ENCODE measurements at regions not wholly inside any gene's neighbourhood (a gene's known extent, or its start where the extent isn't known, plus 50 kb on each side); places are given as distances from the start of the nearest gene placed in this dataset.

DNA sequence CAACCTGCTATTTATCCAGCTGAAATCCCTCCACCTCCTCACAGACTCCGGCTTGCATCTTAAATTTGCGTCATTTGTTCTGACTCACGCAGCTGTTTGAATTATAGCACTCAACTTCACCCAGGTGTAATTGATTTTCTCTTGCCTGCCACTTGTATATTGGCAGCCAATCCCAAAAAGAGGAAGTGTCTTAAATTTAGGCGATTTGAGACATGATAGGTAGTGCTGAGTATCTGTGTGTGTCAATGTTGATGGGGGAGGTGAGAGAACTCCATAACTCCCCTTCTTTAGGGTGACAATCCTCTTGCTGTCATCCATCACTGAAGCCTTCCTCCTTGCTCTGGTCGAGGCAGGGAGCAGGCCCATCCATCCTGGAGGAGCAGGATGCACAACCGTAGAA, 77.2 kb upstream of the TPRG1 start:
- H3K4me1 ChIP-seq (ENCODE audit: control insufficient read depth, insufficient read depth, low read length): no peaks in the 10 kb centered on the region
- H3K27ac ChIP-seq (ENCODE audit: low read length): no peak overlapping the region
- WGBS (ENCODE audit: insufficient coverage, low lambda C conversion rate): 92% methylated on average over 2 of the region's 6 CpGs
- H3K4me3 ChIP-seq (ENCODE audit: low read length): no peak overlapping the region
- no peak for DNase-seq
- no peaks in the 10 kb centered on the region for H3K27me3 ChIP-seq (ENCODE audit: control insufficient read depth, insufficient read depth, low read length)
- no peaks in the 10 kb centered on the region for H3K9me3 ChIP-seq (ENCODE audit: control insufficient read depth, low read depth, low read length)
- H3K36me3 ChIP-seq (ENCODE audit: control insufficient read depth, insufficient read depth, low read length): no peaks in the 10 kb centered on the region

DNA sequence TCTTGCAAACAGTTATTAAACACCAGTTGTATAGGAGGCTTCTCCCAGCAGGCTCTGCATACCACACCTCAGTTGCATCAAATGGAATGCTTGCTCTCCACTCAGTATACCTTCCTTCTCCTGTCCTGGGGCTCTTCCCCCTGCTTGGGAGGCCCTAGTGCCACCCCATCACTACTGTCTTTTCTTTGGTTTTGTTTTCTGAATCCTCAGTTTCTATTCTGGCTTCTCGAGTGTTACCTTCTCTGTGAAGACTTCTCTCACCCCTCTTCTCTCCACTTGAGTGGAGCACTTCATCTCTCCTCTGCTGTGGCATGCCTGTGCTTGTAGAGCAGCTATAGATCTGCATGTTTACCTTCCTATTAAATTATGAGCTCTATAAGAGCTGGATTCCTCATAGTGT, 75.7 kb upstream of the TPRG1 start:
- Histone ChIP-seq H3K9me3 (ENCODE audit: control insufficient read depth, low read depth, low read length) (no peaks in the 10 kb centered on the region), H3K36me3 (ENCODE audit: control insufficient read depth, insufficient read depth, low read length) (no peaks in the 10 kb centered on the region), H3K27ac (ENCODE audit: low read length) (no peak overlapping the region), H3K4me1 (ENCODE audit: control insufficient read depth, insufficient read depth, low read length) (no peaks in the 10 kb centered on the region), H3K4me3 (ENCODE audit: low read length) (no peak overlapping the region), H3K27me3 (ENCODE audit: control insufficient read depth, insufficient read depth, low read length) (no peaks in the 10 kb centered on the region)
- no peak for DNase-seq
- whole genome bisulfite sequencing (ENCODE audit: insufficient coverage, low lambda C conversion rate): no CpG with 5 or more reads among the region's 1 CpG

DNA sequence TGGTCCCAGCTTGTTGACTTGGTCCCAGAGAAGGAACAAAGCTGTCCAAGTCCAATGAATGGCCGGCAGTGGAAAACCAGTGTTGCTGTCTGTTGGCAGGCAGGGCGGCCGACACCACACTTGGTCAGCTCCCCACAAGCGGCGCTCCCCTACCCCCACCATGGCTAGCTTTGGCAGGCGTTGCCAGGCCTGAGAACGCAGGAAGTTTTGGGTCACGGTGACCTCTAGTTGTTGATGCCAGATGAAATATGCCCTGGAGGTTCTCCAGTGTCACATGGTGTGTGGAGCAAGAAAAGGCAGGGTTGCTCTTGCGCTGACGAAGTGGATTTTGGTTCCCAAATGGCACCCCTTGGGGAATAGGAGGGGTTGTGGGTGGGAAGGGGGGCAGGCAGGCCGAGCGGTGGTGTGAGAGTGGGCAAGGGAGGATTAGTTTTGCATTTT, 72.7 kb upstream of the TPRG1 start:
- Histone ChIP-seq H3K4me1 (ENCODE audit: control insufficient read depth, insufficient read depth, low read length) (no peaks in the 10 kb centered on the region), H3K9me3 (ENCODE audit: control insufficient read depth, low read depth, low read length) (no peaks in the 10 kb centered on the region), H3K27ac (ENCODE audit: low read length) (no peak overlapping the region), H3K36me3 (ENCODE audit: control insufficient read depth, insufficient read depth, low read length) (no peaks in the 10 kb centered on the region), H3K4me3 (ENCODE audit: low read length) (no peak overlapping the region), H3K27me3 (ENCODE audit: control insufficient read depth, insufficient read depth, low read length) (no peaks in the 10 kb centered on the region)
- no CpG with 5 or more reads among the region's 12 CpGs for WGBS (ENCODE audit: insufficient coverage, low lambda C conversion rate)
- no peak for DNase-seq

GRCh38 chr3:189099505-189100290, 72.1 kb upstream of the TPRG1 start:
- Histone ChIP-seq H3K27ac (ENCODE audit: low read length) (no peak overlapping the region), H3K4me1 (ENCODE audit: control insufficient read depth, insufficient read depth, low read length) (no peaks in the 10 kb centered on the region), H3K36me3 (ENCODE audit: control insufficient read depth, insufficient read depth, low read length) (no peaks in the 10 kb centered on the region), H3K27me3 (ENCODE audit: control insufficient read depth, insufficient read depth, low read length) (no peaks in the 10 kb centered on the region), H3K9me3 (ENCODE audit: control insufficient read depth, low read depth, low read length) (no peaks in the 10 kb centered on the region), H3K4me3 (ENCODE audit: low read length) (no peak overlapping the region)
- WGBS (ENCODE audit: insufficient coverage, low lambda C conversion rate): 100% methylated on average over 1 of the region's 12 CpGs
- DNase-seq: no peak

DNA sequence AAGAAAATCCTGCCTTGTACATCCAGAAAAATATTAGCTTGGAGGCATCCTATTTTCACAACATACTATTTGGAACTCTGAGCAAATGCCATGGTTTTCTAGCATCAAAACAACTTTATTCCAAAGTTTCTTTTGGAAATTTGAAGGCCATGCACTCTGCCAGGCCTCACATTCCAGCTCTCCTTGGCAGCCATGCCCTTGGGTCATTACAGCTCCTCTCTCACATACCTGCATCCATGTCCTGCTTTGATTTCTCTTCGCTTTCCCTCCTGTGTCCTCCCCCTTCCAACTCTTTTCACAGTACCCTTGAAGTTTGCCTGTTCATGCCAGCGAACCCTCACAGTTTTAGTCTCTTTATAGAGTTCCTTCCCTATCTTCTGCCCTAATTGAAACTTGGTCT, 70.9 kb upstream of the TPRG1 start:
- H3K27me3 ChIP-seq (ENCODE audit: control insufficient read depth, insufficient read depth, low read length): no peaks in the 10 kb centered on the region
- H3K4me1 ChIP-seq (ENCODE audit: control insufficient read depth, insufficient read depth, low read length): no peaks in the 10 kb centered on the region
- H3K36me3 ChIP-seq (ENCODE audit: control insufficient read depth, insufficient read depth, low read length): no peaks in the 10 kb centered on the region
- DNase-seq: no peak
- no peak overlapping the region for H3K4me3 ChIP-seq (ENCODE audit: low read length)
- no peak overlapping the region for H3K27ac ChIP-seq (ENCODE audit: low read length)
- no peaks in the 10 kb centered on the region for H3K9me3 ChIP-seq (ENCODE audit: control insufficient read depth, low read depth, low read length)
- whole genome bisulfite sequencing (ENCODE audit: insufficient coverage, low lambda C conversion rate): 100% methylated on average over 1 of the region's 2 CpGs

DNA sequence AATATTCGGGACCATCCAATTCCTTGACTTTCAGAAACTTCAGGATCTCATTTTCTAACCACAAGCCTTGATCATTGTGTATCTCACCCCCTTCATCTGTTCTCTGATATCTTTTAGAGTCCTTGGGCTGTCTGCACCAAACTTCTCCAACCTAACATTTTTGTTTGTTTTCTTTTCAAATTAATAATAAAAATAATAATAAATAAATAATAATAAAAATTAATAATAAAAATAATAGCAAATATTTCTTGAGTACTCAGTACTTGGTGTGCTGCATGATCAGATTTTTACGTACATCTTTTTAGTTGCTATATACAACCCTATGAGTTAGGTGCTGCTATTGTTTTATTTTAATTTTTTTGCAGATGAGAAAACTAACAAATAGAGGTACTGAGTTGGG, 70.2 kb upstream of the TPRG1 start:
- DNase-seq: no peak
- no peaks in the 10 kb centered on the region for H3K9me3 ChIP-seq (ENCODE audit: control insufficient read depth, low read depth, low read length)
- 87% methylated on average over 2 of the region's 2 CpGs for WGBS (ENCODE audit: insufficient coverage, low lambda C conversion rate)

DNA sequence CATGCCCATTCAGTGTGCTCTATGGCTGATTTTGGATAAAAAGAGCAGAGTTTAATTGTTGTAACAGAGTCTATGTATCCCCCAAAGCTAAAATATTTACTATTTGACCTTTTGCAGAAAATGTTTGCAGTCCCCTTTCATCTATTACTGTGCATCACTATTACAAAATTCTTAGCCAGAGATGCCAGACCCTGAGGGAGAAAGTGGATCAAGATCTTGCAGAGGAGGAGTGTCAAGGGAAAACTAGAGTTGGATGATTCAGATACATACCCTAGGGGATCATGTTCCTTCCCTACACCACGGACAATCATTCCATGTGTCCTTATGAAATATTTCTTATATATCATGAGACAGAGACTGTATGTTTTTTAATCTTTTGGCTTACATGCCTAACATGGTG, 68.6 kb upstream of the TPRG1 start:
- WGBS (ENCODE audit: insufficient coverage, low lambda C conversion rate): 80% methylated on average over 1 of the region's 1 CpG
- H3K27ac ChIP-seq (ENCODE audit: low read length): no peak overlapping the region
- H3K4me1 ChIP-seq (ENCODE audit: control insufficient read depth, insufficient read depth, low read length): no peaks in the 10 kb centered on the region
- no peak overlapping the region for H3K4me3 ChIP-seq (ENCODE audit: low read length)
- no peaks in the 10 kb centered on the region for H3K36me3 ChIP-seq (ENCODE audit: control insufficient read depth, insufficient read depth, low read length)
- no peak for DNase-seq
- H3K9me3 ChIP-seq (ENCODE audit: control insufficient read depth, low read depth, low read length): no peaks in the 10 kb centered on the region
- no peaks in the 10 kb centered on the region for H3K27me3 ChIP-seq (ENCODE audit: control insufficient read depth, insufficient read depth, low read length)

More for the DNA sequence above, 70.2 kb upstream of the TPRG1 start:
- Histone ChIP-seq H3K4me1 (ENCODE audit: control insufficient read depth, insufficient read depth, low read length) (no peaks in the 10 kb centered on the region), H3K4me3 (ENCODE audit: low read length) (no peak overlapping the region), H3K36me3 (ENCODE audit: control insufficient read depth, insufficient read depth, low read length) (no peaks in the 10 kb centered on the region), H3K27ac (ENCODE audit: low read length) (no peak overlapping the region), H3K27me3 (ENCODE audit: control insufficient read depth, insufficient read depth, low read length) (no peaks in the 10 kb centered on the region)

- H3K27ac ChIP-seq (ENCODE audit: low read length): no peak overlapping the region
- H3K4me1 ChIP-seq (ENCODE audit: control insufficient read depth, insufficient read depth, low read length): no peaks in the 10 kb centered on the region
- no peaks in the 10 kb centered on the region for H3K9me3 ChIP-seq (ENCODE audit: control insufficient read depth, low read depth, low read length)
- H3K27me3 ChIP-seq (ENCODE audit: control insufficient read depth, insufficient read depth, low read length): peaks cover 2% of the 10 kb centered on the region
- H3K36me3 ChIP-seq (ENCODE audit: control insufficient read depth, insufficient read depth, low read length): no peaks in the 10 kb centered on the region
- DNase-seq: peak in 1 of 2 donors; percentile 14
- 71% methylated on average over 1 of the region's 1 CpG for WGBS (ENCODE audit: insufficient coverage, low lambda C conversion rate)
- no peak overlapping the region for H3K4me3 ChIP-seq (ENCODE audit: low read length)
Observed at GRCh38 chr3:189108067-189108466, 63.7 kb upstream of the TPRG1 start.

- no peak overlapping the region for H3K27ac ChIP-seq (ENCODE audit: low read length)
- 83% methylated on average over 1 of the region's 3 CpGs for WGBS (ENCODE audit: insufficient coverage, low lambda C conversion rate)
- H3K36me3 ChIP-seq (ENCODE audit: control insufficient read depth, insufficient read depth, low read length): no peaks in the 10 kb centered on the region
- H3K4me1 ChIP-seq (ENCODE audit: control insufficient read depth, insufficient read depth, low read length): no peaks in the 10 kb centered on the region
- peaks cover 2% of the 10 kb centered on the region for H3K27me3 ChIP-seq (ENCODE audit: control insufficient read depth, insufficient read depth, low read length)
- no peak overlapping the region for H3K4me3 ChIP-seq (ENCODE audit: low read length)
- H3K9me3 ChIP-seq (ENCODE audit: control insufficient read depth, low read depth, low read length): no peaks in the 10 kb centered on the region
- DNase-seq: no peak
Observed at GRCh38 chr3:189108735-189109134, 63.0 kb upstream of the TPRG1 start.

DNA sequence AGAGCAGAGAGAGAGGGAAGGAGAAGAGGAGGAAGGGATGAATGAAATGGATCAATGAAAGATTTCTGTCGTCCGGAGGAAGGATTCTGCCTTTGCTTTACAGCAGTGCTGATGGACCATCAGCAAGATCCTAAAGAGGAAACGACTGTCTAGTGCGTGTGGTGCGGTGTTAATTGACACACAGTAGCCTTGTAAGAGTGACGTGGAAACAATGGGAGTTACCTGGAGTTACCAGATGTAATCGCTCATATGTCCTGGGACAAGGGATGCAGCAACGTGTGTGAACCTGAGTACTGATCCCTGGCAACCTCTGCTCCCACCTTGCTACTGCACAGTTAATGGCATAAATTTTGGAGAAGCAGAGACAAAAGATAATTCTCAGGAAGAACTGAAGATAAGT, 62.6 kb upstream of the TPRG1 start:
- DNase-seq: no peak
- Histone ChIP-seq H3K4me3 (ENCODE audit: low read length) (no peak overlapping the region), H3K4me1 (ENCODE audit: control insufficient read depth, insufficient read depth, low read length) (no peaks in the 10 kb centered on the region), H3K36me3 (ENCODE audit: control insufficient read depth, insufficient read depth, low read length) (no peaks in the 10 kb centered on the region), H3K27me3 (ENCODE audit: control insufficient read depth, insufficient read depth, low read length) (peaks cover 2% of the 10 kb centered on the region), H3K27ac (ENCODE audit: low read length) (no peak overlapping the region), H3K9me3 (ENCODE audit: control insufficient read depth, low read depth, low read length) (no peaks in the 10 kb centered on the region)
- WGBS (ENCODE audit: insufficient coverage, low lambda C conversion rate): 40% methylated on average over 1 of the region's 8 CpGs

GRCh38 chr3:189117087-189117486, 54.7 kb upstream of the TPRG1 start:
- H3K9me3 ChIP-seq (ENCODE audit: control insufficient read depth, low read depth, low read length): no peaks in the 10 kb centered on the region
- H3K27ac ChIP-seq (ENCODE audit: low read length): no peak overlapping the region
- H3K36me3 ChIP-seq (ENCODE audit: control insufficient read depth, insufficient read depth, low read length): no peaks in the 10 kb centered on the region
- no peak for DNase-seq
- H3K27me3 ChIP-seq (ENCODE audit: control insufficient read depth, insufficient read depth, low read length): no peaks in the 10 kb centered on the region
- no peaks in the 10 kb centered on the region for H3K4me1 ChIP-seq (ENCODE audit: control insufficient read depth, insufficient read depth, low read length)
- no CpG with 5 or more reads among the region's 1 CpG for WGBS (ENCODE audit: insufficient coverage, low lambda C conversion rate)
- no peak overlapping the region for H3K4me3 ChIP-seq (ENCODE audit: low read length)

Measured in large intestine (tissue), 3 donors.